OCI-LY3 (cell line): ENCODE measurements at regions not wholly inside any gene's neighbourhood (a gene's known extent, or its start where the extent isn't known, plus 50 kb on each side); places are given as distances from the start of the nearest gene placed in this dataset.

Experiments used
- EZH2phosphoT487 ChIP-seq: fragments of 200-600 bp; shearing (Covaris generic); IDR thresholded peaks from 2 replicates; pipeline ENCODE4 v1.6.1; 2018; ENCODE audit warnings: antibody characterized with exemption, mixed run types, low read depth
- TF ChIP-seq, protein P1 (sequence below): fragments of 200-600, 300-600 bp; sonication (generic); IDR thresholded peaks from 2 replicates; pipeline ENCODE4 v1.5.1; 2014; ENCODE audit warnings: antibody characterized with exemption, low read length, low read depth

DNA sequence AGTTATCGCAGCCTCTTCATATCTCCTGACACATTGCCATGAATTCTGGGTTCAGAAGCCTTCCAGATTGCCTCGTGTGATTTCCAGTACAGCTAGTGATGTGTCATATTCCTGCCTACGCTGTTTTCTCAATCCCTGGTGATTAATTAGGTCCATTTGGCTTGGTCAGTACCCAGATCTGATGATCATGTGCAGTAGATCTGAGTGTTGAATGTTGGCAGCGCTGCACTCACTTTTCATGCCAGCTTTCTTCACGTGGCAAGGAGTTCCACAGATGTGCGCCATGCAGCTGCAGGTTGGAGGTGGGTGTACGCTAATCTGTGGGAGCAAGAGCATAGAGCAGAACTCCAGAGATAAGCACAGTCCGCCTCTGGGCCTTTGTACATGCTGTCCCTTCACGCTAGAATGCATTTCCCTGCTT is 86.9 kb upstream of the COL6A5 start:
- TF ChIP-seq EZH2phosphoT487 = no peak
- TF ChIP-seq, protein P1, sequence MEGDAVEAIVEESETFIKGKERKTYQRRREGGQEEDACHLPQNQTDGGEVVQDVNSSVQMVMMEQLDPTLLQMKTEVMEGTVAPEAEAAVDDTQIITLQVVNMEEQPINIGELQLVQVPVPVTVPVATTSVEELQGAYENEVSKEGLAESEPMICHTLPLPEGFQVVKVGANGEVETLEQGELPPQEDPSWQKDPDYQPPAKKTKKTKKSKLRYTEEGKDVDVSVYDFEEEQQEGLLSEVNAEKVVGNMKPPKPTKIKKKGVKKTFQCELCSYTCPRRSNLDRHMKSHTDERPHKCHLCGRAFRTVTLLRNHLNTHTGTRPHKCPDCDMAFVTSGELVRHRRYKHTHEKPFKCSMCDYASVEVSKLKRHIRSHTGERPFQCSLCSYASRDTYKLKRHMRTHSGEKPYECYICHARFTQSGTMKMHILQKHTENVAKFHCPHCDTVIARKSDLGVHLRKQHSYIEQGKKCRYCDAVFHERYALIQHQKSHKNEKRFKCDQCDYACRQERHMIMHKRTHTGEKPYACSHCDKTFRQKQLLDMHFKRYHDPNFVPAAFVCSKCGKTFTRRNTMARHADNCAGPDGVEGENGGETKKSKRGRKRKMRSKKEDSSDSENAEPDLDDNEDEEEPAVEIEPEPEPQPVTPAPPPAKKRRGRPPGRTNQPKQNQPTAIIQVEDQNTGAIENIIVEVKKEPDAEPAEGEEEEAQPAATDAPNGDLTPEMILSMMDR = no peak
